ENCODE measurements at regions not wholly inside any gene's neighbourhood (a gene's known extent, or its start where the extent isn't known, plus 50 kb on each side); places are given as distances from the start of the nearest gene placed in this dataset.

- no peak for TF ChIP-seq POLR2A (IDR thresholded peaks at IDR 0.05)
- no peak for TF ChIP-seq CTCF (IDR thresholded peaks at IDR 0.05)
Measured at GRCh38 chr5:88524941-88525340, 256.3 kb upstream of the TMEM161B start.
